Esophagus muscularis mucosa (tissue), 4 donors: ENCODE measurements at regions not wholly inside any gene's neighbourhood (a gene's known extent, or its start where the extent isn't known, plus 50 kb on each side); places are given as distances from the start of the nearest gene placed in this dataset.
"Not testable (repeated sequence)": the region's sequence is repeated elsewhere in the genome, so short reads cannot be mapped to it uniquely, and the experiment has no call there.

Experiments used
- DNase-seq: peaks from one replicate; pipeline ENCODE4 v3.0.0-alpha.2; 2017; ENCODE audit errors: extremely low spot score
- H3K27ac ChIP-seq, 4 donors: fragments of 200-600 bp; sonication (generic); replicated peaks in 1 of 4; 1 replicate in 3 of 4; 2 replicates in 1 of 4; pipeline ENCODE4 v1.5.1; 2016 to 2019; ENCODE audit warnings: mild to moderate bottlenecking in 1 of 4
- H3K27me3 ChIP-seq, 4 donors: fragments of 200-600 bp; sonication (generic); one replicate each; pipeline versions ENCODE4 v1.5.1 to v1.6.0; 2016 to 2019
- H3K36me3 ChIP-seq, 4 donors: fragments of 200-600 bp; sonication (generic); one replicate each; pipeline ENCODE4 v1.5.1; 2016 to 2019
- H3K4me1 ChIP-seq, 4 donors: fragments of 200-600 bp; sonication (generic); one replicate each; pipeline ENCODE4 v1.5.1; 2016 to 2019
- H3K4me3 ChIP-seq, 4 donors: fragments of 200-600 bp; sonication (generic); 1 replicate in 2 of 4; 2 replicates in 2 of 4; pipeline ENCODE4 v1.5.1; 2016 to 2019; ENCODE audit warnings: mild to moderate bottlenecking in 4 of 4, moderate library complexity in 1 of 4
- H3K9me3 ChIP-seq, 4 donors: fragments of 200-600 bp; sonication (generic); 1 replicate in 3 of 4; 2 replicates in 1 of 4; pipeline ENCODE4 v1.5.1; 2016 to 2019
- EP300 ChIP-seq: sonication (generic); formaldehyde crosslinking; IDR thresholded peaks from one replicate; pipeline ENCODE4 v1.6.1; 2017; ENCODE audit warnings: antibody characterized with exemption
- POLR2A ChIP-seq: fragments of 450-650 bp; IDR thresholded peaks from one replicate; pipeline ENCODE4 v1.6.1; 2017; ENCODE audit warnings: antibody characterized with exemption, moderate library complexity, mild to moderate bottlenecking, low read depth
- POLR2AphosphoS5 ChIP-seq, 2 donors: sonication (generic); formaldehyde crosslinking; IDR thresholded peaks; one replicate each; pipeline ENCODE4 v1.6.1; 2017; ENCODE audit warnings: antibody characterized with exemption in 2 of 2
- WGBS: methylation state at CpG from one replicate; pipeline ENCODE4 v1.1.5; 2018; 5-methylcytosine and 5-hydroxymethylcytosine counted together
- intact Hi-C: fragments of 100-400 bp; cut with DNase I; formaldehyde crosslinking; loops from one replicate; pipeline ENCODE4 v1.15.1; 2023
- TF ChIP-seq, protein P1 (sequence below), 3 experiments: fragments of 200-600 bp in 2 of 3; fragments of 450-650 bp in 1 of 3; sonication (generic) in 2 of 3; IDR thresholded peaks; one replicate each; pipeline ENCODE4 v1.5.1; 2017 to 2019; ENCODE audit warnings: antibody characterized with exemption in 3 of 3, mild to moderate bottlenecking in 2 of 3, moderate library complexity in 1 of 3

GRCh38 chr4:58871509-58871908, 1761.3 kb upstream of the IGFBP7 start:
- Histone ChIP-seq H3K36me3 (no peaks in the 10 kb centered on the region), H3K4me1 (no peaks in the 10 kb centered on the region), H3K9me3 (no peaks in the 10 kb centered on the region), H3K27ac (no peak overlapping the region), H3K27me3 (no peaks in the 10 kb centered on the region), H3K4me3 (no peak overlapping the region)
- intact Hi-C loops = no loop called here
- DNase-seq = no peak
- WGBS = 87% methylated on average over 3 of the region's 3 CpGs
- TF ChIP-seq, protein P1, sequence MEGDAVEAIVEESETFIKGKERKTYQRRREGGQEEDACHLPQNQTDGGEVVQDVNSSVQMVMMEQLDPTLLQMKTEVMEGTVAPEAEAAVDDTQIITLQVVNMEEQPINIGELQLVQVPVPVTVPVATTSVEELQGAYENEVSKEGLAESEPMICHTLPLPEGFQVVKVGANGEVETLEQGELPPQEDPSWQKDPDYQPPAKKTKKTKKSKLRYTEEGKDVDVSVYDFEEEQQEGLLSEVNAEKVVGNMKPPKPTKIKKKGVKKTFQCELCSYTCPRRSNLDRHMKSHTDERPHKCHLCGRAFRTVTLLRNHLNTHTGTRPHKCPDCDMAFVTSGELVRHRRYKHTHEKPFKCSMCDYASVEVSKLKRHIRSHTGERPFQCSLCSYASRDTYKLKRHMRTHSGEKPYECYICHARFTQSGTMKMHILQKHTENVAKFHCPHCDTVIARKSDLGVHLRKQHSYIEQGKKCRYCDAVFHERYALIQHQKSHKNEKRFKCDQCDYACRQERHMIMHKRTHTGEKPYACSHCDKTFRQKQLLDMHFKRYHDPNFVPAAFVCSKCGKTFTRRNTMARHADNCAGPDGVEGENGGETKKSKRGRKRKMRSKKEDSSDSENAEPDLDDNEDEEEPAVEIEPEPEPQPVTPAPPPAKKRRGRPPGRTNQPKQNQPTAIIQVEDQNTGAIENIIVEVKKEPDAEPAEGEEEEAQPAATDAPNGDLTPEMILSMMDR (IDR thresholded peaks at IDR 0.05) = no peak
- TF ChIP-seq POLR2AphosphoS5 (IDR thresholded peaks at IDR 0.05) (no peak), EP300 (no peak), POLR2A (no peak)

GRCh38 chr4:58849026-58849425, 1738.8 kb upstream of the IGFBP7 start:
- TF ChIP-seq POLR2A = no peak
- TF ChIP-seq EP300 = no peak
- TF ChIP-seq, protein P1 (IDR thresholded peaks at IDR 0.05) = no peak
- TF ChIP-seq POLR2AphosphoS5 (IDR thresholded peaks at IDR 0.05) = no peak

GRCh38 chr4:58843455-58843854, 1733.3 kb upstream of the IGFBP7 start:
- intact Hi-C loops = no loop called here
- H3K4me3 ChIP-seq = no peak overlapping the region
- no peak overlapping the region for H3K27ac ChIP-seq
- TF ChIP-seq EP300 (no peak), POLR2AphosphoS5 (IDR thresholded peaks at IDR 0.05) (no peak), POLR2A (no peak)
- TF ChIP-seq, protein P1 (IDR thresholded peaks at IDR 0.05) = no peak
- H3K4me1 ChIP-seq = no peaks in the 10 kb centered on the region
- no peak for DNase-seq
- H3K9me3 ChIP-seq = no peaks in the 10 kb centered on the region
- no peaks in the 10 kb centered on the region for H3K36me3 ChIP-seq
- no peaks in the 10 kb centered on the region for H3K27me3 ChIP-seq

More at GRCh38 chr4:58849026-58849425, 1738.8 kb upstream of the IGFBP7 start:
- Histone ChIP-seq H3K27ac (no peak overlapping the region), H3K27me3 (no peaks in the 10 kb centered on the region), H3K36me3 (no peaks in the 10 kb centered on the region), H3K4me1 (no peaks in the 10 kb centered on the region), H3K4me3 (no peak overlapping the region), H3K9me3 (no peaks in the 10 kb centered on the region)
- intact Hi-C loops = no loop called here
- 88% methylated on average over 1 of the region's 1 CpG for WGBS
- no peak for DNase-seq

DNA sequence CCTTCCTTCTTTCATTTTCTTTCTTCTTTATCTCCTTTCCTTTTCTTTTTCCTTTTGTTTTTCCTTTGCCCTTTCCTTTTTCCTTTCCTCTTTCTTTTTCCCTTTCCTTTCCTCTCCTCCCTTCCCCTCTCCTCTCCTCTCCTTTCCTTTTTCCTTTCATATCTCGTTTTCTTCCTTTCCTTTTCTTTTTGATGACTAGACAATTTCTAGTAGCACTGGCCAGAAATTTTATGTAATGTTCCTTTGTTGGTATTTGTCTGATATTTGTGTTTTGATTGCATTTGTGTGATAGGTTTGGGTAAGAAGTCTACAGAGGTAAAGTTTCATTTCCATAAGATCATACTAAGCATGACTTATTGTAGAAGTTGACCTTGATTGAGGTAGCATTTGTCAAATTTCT, 1722.9 kb upstream of the IGFBP7 start:
- Histone ChIP-seq H3K4me1 (no peaks in the 10 kb centered on the region), H3K4me3 (no peak overlapping the region), H3K36me3 (no peaks in the 10 kb centered on the region), H3K27me3 (no peaks in the 10 kb centered on the region), H3K27ac (no peak overlapping the region), H3K9me3 (no peaks in the 10 kb centered on the region)
- TF ChIP-seq POLR2AphosphoS5 (IDR thresholded peaks at IDR 0.05) = no peak
- TF ChIP-seq POLR2A = no peak
- TF ChIP-seq, protein P1 (IDR thresholded peaks at IDR 0.05) = no peak
- TF ChIP-seq EP300 = no peak
- intact Hi-C loops = no loop called here
- no peak for DNase-seq
- 72% methylated on average over 1 of the region's 1 CpG for WGBS

GRCh38 chr4:58825278-58825677, 1715.1 kb upstream of the IGFBP7 start:
- intact Hi-C loops = no loop called here
- H3K4me3 ChIP-seq = no peak overlapping the region
- 82% methylated on average over 5 of the region's 5 CpGs for WGBS
- no peak for TF ChIP-seq EP300
- no peak for TF ChIP-seq POLR2A
- TF ChIP-seq, protein P1 (IDR thresholded peaks at IDR 0.05) = no peak
- TF ChIP-seq POLR2AphosphoS5 (IDR thresholded peaks at IDR 0.05) = no peak
- H3K27ac ChIP-seq = no peak overlapping the region
- no peaks in the 10 kb centered on the region for H3K4me1 ChIP-seq
- no peaks in the 10 kb centered on the region for H3K36me3 ChIP-seq
- H3K27me3 ChIP-seq = no peaks in the 10 kb centered on the region
- H3K9me3 ChIP-seq = no peaks in the 10 kb centered on the region
- DNase-seq = no peak

DNA sequence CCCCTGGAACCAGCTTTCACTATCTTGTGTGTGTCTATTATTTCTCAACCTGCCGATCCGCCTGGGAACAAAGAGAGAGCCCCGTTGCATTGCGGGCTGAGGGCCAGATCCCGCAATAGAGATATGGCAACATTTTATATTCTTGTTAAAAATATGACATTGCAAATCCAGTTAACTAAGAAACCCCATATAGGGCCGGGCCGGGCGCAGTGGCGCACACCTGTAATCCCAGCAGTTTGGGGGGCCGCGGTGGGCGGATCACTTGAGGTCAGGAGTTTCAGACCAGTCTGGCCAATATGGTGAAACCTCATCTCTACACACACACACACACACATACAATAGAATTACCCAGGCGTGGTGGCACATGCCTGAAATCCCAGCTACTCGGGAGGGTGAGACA, 1708.4 kb upstream of the IGFBP7 start:
- H3K4me1 ChIP-seq, DNase-seq, H3K4me3 ChIP-seq, intact Hi-C loops, H3K36me3 ChIP-seq, H3K27ac ChIP-seq, H3K9me3 ChIP-seq, H3K27me3 ChIP-seq: not testable (repeated sequence)
- whole genome bisulfite sequencing = 93% methylated on average over 14 of the region's 14 CpGs
